COLO829 (cell line): ENCODE measurements at regions not wholly inside any gene's neighbourhood (a gene's known extent, or its start where the extent isn't known, plus 50 kb on each side); places are given as distances from the start of the nearest gene placed in this dataset.
A peak's percentile ranks its signal among the peaks of the same experiment; 100 is the strongest.
"Not testable (repeated sequence)": the region's sequence is repeated elsewhere in the genome, so short reads cannot be mapped to it uniquely, and the experiment has no call there.

Experiments used
- DNase-seq: peaks from one replicate; pipeline ENCODE4 v3.0.0; 2012; ENCODE audit warnings: low spot score

DNA sequence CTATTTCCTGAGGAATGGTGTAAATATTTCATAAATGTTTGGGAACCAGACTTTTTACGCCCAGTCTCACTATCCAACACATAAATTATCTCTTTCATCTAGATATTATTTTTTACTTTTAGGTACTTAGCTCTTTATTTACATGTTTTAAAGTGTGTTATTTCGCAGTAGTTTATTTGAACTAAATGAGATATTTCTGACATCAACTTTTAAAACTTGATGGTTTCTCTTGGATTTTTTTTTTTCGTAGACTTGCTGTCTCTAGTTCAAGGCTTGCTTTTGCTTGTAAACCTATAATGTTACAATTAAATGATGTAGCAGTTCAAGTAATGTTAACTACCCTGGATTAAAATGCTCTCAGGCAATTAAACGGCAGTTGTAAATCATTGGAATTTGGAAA lies 241.7 kb upstream of the PDE3A start:
- no peak for DNase-seq

DNA sequence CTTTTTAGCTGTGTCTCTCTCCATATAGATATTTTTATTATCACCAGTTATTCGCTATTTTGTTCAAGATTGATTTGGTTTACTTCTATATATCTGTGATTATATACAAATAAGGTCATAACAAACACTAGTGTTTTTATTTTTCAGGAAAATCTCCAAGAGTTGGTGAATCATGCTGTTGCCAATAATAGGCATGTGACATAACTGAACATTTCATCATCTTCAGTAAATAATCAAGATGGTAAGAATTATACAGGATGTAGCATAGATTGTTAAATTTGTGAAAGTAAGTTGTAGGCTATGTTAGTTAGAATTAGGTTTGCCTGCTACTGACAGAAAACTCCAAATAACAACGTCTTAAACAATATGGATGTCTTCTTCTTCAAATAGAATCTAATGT lies 240.9 kb upstream of the PDE3A start:
- no peak for DNase-seq

DNA sequence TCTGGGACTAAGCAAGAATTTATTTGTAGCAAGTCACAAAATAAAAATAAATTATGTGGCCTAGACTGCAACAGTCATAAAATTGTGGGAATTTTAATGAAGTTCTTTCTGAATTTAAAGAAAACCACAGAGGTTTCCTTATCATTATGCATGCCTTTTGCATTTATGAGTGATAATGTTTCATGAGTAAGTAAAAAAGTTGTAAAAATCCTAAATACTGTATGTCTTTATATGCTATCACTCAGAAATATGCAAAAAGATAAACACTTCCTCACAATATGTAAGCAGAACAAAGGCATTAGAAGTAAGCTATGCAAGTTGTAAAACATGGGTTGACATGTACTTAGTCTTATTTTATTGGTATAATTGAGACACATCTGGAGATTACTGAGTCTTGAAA lies 239.4 kb upstream of the PDE3A start:
- DNase-seq, result no peak

DNA sequence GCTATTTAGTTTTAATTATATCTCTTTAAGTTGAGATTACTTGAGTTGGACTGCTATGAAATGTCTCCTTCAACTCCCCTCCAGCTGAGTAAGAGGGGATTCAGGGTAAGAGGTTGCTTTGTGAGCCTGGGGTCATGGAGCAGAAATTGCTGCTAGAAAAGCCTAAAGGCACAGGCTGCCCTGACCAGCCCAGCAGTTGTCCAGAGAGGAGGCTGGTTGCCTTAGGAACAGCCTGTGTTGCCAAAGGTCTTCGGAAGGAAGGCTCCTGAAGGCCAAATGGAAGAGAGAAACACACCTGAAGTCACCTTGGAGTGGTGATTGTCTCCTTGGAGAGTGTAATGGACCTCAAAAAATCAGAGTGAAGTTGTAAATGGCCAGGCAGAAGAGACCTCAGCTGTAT lies 235.5 kb upstream of the PDE3A start:
- DNase-seq, result no peak

DNA sequence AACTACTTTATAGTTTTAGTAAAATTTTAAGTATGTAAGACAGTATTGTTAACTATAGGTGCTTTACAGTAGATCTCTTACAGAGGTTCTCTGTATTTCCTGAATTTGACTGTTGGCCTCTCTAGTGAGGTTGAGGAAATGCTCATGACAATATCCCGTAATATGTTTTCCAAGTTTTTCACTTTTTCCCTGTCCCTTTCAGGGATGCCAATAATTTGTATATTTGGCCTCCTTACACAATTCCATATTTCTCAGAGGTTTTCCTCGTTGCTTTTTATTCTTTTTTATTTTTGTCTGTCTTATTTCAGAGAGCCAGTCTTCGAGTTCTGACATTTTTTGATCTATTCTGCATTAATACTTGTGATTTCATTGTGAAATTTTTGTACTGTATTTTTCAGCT lies 233.7 kb upstream of the PDE3A start:
- no peak for DNase-seq

DNA sequence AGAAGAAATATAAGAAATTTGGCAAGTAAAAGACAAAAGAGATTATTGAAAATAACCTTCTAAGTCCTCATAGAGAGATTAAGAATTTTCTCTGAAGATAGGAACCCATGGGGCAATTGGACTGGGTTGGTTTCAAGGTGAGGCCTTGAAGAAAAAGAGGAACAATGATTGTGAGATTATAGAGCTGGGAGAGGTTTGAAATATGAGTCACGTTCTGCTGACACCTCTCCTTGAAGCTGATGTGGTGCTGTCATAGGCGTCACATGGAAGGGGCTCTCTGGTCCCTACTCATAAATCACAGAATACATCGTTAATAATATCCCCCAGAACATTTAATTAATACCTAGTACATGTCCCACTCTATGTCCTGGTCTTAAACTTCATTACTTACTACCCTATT lies 227.6 kb upstream of the PDE3A start:
- DNase-seq, result no peak

DNA sequence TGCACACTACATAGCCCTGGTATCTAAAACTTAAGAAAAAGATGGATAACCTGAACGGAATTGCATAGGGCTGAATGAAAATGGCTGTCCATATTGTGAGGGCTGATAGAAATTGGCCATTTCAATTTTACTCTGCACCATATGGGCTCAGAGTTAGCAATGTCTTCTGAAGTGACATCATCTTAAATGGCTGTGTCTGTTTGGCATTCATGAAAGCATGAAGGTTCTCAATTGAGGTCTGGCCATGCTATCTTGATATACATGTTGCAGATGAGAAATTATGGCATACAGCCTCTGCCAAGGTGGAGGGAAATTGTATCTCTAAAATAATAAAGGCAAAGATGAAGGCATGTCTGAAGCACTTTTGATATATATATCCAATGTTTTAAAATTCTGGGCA lies 226.0 kb upstream of the PDE3A start:
- DNase-seq, result no peak

DNA sequence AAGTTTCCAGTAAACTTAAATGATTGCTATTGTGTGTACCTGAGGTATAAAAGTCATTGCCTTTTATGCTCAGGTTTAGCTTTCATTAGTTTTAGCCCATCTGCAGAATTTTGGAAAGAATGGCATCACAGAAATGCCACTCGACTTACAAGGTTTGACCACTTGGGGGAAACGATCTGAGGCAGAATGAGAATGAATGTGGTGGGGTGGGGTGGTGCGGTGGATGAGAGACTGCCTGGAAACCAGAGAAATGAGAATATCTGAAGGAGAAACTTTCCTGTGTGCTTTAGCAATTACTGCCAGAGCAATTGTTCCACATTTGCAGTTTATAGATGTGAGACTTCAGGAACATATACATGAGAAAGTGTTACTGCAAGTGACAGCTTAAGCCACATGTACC lies 225.4 kb upstream of the PDE3A start:
- DNase-seq, result no peak

DNA sequence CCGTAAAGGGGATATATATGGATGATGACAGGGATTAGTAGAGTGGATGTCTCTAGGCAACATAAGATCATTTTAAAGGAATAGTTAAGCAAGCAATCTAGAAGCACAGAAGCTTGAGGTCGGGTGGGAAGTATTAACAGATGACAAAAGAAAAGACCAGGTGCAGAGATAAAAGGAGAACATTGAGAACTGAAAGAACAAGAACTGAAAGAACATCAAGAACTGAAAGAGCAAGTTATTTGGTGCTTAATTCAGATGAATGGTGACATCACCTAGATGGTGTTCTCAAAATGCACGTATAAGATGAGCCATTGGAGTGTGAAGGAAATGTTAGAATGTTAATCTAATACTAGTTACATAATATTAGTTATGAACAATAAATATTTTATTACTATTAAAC lies 224.0 kb upstream of the PDE3A start:
- DNase-seq, result no peak

DNA sequence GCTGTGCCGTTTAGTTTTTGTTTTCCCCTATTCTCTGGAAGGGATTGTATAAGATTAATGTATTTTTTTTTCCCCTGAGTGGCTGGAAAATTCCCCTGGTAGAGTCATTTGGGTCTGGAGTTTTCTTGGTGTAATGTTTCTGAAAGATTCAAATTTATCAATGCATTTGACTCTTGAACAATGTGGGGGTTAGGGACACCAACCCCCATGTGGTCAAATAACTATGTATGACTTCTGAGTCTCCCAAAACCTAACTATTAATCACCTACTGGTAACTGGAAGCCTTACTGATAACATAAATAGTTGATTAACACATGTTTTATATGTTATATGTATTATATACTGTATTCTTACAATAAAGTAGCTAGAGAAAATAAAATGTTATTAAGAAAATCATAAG lies 220.1 kb upstream of the PDE3A start:
- DNase-seq, result no peak

DNA sequence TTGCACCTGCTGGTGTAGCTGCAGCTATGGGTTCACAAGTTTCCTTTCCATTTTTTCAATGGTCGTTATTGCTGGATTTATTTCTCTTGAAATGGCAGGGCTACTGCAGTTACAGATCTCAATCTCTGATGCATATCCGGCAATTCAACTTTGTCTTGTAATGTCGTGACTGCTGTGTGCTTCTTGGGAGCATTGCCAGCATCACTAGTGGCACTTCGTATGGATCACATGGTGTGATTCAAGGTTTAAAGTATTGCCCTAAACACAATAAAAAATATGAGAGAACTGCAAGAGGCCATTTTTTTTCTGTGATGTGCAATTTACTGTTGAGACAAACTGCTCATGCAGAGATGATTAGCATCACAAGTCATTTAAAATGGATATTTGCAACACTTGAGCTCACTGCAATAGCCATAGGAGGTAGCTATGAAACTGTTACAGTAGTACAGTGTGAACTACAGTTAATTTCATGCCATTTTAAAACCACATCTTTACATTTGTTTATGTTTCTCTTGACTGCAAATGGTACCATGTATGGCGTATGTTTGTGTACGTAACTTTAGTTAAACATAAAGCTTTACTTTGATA lies 217.4 kb upstream of the PDE3A start:
- no peak for DNase-seq

DNA sequence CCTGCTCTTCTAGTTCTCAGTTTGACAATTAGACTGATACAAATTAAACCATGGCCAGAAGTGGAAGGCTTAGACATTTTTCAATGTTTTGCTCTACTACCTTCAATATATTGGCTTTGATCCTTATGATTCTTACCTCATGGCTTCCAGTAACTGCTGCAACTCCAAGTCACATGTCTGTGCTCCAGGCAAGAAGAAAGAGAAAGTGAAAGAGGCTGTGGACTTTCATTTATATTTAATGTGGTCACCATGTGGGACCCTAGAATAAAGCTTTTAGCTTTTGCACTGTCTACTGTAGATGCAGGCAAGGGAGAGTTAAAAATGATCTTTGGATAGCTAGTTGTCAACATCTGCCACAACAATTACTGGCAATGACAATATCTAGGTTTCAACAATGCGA lies 214.3 kb upstream of the PDE3A start:
- no peak for DNase-seq

DNA sequence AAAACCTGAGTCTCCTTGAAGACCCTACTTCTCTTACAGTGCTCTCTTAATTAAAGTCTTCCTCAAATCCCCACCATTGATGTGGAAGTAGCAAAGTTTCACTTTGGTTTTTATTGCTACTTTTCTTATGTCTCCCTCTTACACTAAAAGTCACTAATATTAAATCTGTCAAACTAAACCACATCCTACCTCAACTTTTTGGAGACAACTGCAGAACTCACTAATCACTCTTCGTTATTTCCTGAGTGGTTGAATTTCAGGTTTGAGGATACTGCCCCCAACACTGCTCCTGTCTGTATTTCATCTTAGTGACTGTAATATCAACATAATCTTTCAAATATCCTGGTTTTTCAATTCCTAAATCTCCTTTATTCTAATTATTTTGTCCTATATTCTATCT lies 213.0 kb upstream of the PDE3A start:
- DNase-seq, result no peak

DNA sequence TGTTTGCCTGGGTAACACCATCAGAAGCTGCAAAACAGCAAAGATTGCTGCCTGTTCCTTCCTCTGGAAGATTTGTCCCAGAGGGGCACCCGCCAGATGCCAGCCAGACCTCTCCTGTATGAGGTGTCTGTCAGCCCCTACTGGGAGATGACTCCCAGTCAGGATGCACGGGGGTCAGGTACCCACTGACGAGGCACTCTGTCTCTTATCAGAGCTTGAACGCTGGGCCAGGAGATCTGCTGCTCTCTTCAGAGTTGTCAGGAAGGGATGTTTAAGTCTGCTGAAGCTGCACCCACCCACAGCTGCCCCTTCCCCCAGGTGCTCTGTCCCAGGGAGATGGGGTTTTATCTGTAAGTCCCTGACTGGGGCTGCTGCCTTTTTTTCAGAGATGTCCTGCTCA lies 207.4 kb upstream of the PDE3A start:
- DNase-seq, result not testable (repeated sequence)

DNA sequence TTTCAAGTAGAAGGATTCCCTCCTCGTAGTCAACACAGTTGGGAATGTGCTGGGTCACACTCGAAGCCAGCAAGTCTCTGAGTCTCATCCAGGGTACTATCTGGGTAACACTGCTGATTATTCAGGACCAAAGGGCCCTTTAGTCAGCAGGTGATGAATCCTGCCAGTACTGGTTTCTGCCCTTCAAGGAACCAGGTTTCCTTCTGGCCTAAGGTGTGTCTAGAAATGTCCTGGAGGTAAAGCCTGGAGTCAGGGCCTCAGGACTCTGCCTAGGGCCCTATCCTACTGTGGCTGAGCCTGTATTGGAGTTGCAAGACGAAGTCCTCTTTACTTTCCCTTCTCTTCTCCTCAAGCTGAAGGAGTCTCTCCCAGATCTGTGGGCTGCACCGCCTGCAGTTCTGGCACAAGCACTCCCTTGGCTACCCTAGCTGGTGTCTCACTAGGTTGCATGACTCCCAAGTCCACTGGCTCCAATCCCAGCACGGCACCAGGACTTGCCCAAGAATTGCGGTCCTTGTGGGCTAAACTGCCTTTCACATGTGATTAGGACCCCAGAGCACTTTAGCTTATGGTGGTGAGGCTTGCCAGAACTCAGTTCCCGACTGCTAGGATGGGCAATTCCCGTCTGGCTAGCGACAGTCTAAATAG lies 193.7 kb upstream of the PDE3A start:
- no peak for DNase-seq

DNA sequence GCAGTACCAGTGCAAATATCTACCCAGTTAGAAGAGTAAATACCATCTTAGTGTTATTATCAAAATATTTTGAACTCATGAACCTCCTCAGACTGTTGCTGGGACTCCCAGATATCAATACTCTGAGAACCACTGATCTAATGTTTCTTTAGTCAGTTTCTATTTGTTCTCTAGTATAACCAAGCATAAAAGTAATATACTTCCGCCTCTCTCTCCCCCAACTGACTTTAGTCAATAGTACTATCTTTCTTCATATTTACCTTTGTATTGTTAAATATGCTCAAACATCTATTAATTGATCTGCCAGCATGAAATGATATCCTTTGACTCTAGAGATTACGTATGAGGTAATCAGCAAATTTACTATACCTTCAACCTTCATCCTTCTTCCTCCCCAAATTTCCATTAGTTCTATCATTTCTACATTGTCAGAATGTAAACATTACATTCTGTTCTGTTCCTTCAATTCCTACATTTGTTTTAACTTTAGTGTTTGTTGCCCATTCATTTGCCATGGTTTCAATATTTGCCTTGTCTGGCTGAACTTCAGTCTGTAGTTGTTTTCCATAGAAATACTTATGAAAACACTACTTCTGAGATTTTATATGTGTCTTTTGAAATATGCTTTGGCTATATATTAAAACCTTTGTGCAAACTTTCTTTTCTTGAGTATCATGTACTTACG lies 192.5 kb upstream of the PDE3A start:
- DNase-seq, result no peak

DNA sequence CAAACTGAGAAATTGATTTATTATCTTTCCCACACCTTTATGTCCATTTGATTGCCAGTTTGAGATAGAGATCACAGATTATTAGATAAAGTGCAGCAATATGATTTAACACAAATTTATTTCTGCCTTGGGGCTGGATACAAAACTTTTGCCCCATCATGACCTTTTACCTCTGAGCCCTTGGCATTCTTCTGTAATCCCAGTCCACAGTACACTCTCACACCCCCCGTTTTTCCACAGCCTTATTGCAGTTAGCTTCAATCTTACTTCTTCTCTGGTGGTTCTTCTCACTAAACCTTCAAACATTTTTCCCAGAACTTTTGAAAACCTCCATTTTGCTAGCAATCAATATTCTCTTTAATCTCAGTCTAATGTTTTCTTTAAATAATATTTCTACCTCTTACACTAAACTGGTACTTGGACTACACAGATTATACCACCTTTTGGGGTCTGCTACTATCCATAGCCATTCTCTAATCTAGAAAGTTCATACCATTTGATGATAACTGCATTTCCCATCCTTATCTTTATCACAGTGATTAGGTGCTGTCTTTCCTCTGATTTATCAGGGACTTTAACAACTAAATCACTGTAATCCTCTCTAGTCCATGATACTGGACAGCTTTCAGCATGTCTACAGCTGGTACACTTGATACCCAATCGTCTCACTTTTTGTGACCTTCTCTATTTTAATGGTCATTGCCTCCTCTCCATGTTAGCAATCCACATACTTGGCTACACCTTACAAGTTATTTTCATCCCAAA lies 186.7 kb upstream of the PDE3A start:
- DNase-seq, result no peak

DNA sequence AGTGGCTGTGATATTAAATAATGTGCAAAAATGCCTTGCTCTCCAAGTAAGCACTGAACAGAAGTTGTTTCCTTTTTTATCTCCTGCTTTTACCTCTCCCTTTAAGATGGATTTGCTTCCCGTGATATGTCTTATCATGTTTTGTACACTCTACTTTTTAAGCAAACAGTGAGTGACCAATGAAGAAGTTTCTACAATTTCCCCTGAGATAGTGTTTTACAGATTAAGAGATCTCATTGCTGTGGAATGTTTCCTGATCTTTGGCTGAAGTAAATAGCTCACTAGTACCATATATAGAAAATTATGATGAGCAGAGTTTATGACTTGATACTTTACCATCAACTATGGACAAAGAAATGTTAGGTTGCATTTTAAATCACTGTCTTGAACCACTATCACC lies 184.8 kb upstream of the PDE3A start:
- no peak for DNase-seq

DNA sequence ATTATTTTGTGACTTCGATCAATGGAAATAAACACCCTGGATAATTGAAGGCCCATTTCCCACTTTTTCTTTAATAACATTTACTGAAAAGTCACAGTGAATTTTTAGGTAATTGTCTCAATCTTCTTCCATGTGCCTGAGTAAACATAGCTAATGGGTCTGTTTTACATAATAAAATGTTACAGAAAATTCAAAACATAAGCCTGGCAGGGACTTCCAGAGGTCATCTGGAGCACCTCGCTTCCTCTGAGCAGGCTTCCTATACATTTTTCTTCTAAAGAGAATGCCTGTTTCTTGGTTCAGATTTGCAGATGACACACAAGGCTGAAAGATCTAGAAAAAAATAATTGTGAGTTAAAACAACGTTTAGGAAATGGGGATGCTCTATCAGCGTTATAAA lies 183.8 kb upstream of the PDE3A start:
- DNase-seq, result no peak

DNA sequence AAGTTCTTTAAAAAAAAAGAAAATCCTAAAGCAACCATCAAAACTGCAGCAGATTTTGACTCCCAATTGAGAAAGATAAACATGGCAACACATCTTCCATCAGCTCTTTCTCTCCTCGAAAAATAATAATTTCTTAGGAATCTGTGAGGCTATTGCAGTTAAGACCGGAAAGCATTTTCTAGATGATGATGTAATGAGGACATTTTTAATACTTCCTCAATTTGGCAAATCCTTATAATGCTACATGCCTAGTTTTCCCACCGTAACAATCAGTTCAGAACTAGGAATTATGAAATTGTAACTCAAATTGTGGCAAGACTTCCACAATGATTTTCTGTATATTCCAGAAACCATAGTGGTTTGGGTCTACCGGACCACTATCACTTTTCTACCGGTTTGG lies 180.9 kb upstream of the PDE3A start:
- no peak for DNase-seq

DNA sequence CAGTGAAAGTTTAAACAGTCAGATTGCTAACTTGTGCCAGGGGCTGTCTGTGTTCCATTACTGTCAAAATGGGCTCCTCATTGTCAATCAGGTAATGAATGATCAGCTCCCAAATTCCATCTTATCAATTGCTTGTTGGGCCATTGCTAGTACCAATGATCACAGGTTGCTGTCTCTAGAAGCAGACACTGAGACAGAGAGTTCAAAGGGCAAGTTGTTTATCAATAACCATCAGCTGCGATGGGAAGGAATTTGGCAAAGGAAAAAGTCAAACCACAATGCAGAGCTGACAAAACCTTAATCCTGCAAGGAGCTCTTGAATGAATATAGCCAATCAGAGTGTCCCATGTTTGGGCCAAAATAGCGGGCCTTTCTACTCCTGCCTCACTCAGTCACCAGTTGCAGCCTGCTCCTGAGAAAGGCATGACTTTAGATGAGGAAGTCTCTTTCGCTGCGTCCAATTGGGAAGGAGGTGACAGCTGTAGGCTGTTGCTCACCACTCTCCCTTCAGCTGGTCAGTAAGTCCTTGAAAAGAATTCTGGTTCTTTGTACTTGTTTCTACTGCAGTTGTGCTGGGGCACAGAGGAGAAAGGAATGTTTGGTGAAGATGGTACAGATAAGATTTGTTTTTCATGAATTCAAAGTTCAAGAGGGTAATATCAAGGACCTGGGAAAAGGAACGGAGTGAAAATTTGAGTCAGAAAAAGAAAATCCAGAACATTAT lies 179.2 kb upstream of the PDE3A start:
- no peak for DNase-seq

DNA sequence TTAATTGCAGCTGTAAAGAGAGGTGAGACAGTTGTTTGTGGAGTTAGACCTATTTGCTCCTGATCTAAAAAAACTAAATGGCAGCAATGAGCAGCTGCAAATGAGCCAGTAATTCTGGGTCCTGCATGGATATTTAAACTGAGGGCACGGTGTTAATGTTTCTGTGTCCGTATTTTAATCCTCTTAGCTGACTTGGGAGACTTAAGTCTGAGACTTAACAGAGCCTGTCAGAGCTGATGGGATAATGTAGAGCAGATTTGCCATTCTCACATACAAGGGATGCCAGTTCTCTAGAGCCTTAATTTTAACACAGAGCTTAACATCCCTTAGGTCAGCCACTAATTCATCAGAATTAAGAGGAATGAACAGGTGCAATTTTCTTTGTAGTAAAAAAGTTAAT lies 178.6 kb upstream of the PDE3A start:
- no peak for DNase-seq

DNA sequence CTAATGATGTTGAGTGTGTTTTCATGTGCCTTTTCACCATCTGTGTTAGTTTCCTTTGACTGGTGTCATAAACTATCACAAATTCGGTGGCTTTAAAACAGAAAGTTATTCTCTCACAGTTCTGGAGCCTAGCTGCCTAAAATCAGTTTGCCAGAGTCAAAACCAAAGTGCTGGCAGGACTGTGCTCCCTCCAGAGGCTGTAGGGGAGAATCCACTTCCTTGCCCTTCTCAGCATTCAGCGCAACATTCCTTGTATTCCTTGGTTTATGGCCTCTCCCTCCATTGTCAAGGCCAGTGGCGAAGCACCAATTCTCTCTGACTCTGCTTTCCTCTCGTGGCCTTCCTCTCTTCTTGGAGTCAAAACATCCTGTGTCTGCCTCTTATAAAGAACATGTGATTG lies 174.2 kb upstream of the PDE3A start:
- DNase-seq, result peak; percentile 29
